ENCODE measurements at regions not wholly inside any gene's neighbourhood (a gene's known extent, or its start where the extent isn't known, plus 50 kb on each side); places are given as distances from the start of the nearest gene placed in this dataset.

- H3K9me3 ChIP-seq: no peaks in the 10 kb centered on the region
- no peak for TF ChIP-seq POLR2A (IDR thresholded peaks at IDR 0.05)
- TF ChIP-seq, protein P1, sequence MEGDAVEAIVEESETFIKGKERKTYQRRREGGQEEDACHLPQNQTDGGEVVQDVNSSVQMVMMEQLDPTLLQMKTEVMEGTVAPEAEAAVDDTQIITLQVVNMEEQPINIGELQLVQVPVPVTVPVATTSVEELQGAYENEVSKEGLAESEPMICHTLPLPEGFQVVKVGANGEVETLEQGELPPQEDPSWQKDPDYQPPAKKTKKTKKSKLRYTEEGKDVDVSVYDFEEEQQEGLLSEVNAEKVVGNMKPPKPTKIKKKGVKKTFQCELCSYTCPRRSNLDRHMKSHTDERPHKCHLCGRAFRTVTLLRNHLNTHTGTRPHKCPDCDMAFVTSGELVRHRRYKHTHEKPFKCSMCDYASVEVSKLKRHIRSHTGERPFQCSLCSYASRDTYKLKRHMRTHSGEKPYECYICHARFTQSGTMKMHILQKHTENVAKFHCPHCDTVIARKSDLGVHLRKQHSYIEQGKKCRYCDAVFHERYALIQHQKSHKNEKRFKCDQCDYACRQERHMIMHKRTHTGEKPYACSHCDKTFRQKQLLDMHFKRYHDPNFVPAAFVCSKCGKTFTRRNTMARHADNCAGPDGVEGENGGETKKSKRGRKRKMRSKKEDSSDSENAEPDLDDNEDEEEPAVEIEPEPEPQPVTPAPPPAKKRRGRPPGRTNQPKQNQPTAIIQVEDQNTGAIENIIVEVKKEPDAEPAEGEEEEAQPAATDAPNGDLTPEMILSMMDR (IDR thresholded peaks at IDR 0.05): no peak
- intact Hi-C loops (cut with DNase I; ENCODE audit: low total_unique reads): no loop called here
These were observed 441.7 kb upstream of the NECTIN3 start for GRCh38 chr3:110629917-110630316.

DNA sequence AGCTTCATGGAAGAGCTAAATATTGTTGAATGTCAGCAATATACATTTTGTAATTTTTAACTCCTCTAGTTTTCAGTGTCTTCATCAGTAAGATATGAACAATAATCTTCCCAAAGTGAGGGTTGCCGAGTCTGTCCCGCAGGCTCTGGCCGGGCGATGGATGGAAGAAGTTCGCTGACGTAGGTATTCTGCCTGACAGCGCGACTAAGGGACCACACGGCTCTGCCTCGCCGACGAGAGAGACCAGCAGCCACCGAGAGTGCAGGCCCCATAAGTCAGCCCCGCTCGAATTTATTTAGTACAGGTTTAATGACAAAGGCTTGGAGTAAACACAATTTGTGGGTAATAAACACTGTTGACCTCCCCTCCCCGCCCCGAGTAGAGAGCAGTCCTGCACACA lies 427.4 kb upstream of the NECTIN3 start:
- Histone ChIP-seq H3K4me1 (no peaks in the 10 kb centered on the region), H3K4me3 (no peak overlapping the region), H3K9me3 (no peaks in the 10 kb centered on the region), H3K27ac (no peak overlapping the region), H3K27me3 (no peaks in the 10 kb centered on the region), H3K36me3 (no peaks in the 10 kb centered on the region)
- no peak for DNase-seq
- intact Hi-C loops (cut with DNase I; ENCODE audit: low total_unique reads): no loop called here
- TF ChIP-seq, protein P1 (IDR thresholded peaks at IDR 0.05): no peak
- no peak for TF ChIP-seq POLR2A (IDR thresholded peaks at IDR 0.05)

More at GRCh38 chr3:110629917-110630316, 441.7 kb upstream of the NECTIN3 start:
- Histone ChIP-seq H3K27ac (no peak overlapping the region), H3K36me3 (no peaks in the 10 kb centered on the region), H3K4me1 (no peaks in the 10 kb centered on the region), H3K27me3 (no peaks in the 10 kb centered on the region), H3K4me3 (no peak overlapping the region)
- DNase-seq: no peak

DNA sequence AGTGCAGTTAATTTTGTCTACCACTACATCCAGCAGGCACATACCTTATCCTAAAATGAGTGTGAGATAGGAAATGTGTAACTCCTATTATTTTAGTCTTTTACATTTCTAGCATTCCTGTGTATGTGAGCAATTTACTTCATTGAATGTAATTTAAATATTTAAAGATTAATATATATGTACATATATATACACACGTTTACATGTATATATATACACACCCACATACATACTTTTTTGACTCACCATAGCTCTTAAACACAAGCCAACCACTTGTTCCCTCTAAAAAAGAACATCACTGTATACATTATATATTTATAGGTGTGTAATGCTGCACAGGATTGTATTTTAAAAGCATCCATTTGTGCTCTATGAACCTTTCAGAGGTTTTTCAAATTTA lies 425.6 kb upstream of the NECTIN3 start:
- no peak overlapping the region for H3K4me3 ChIP-seq
- intact Hi-C loops (cut with DNase I; ENCODE audit: low total_unique reads): no loop called here
- no peak for TF ChIP-seq POLR2A (IDR thresholded peaks at IDR 0.05)
- TF ChIP-seq, protein P1 (IDR thresholded peaks at IDR 0.05): no peak

DNA sequence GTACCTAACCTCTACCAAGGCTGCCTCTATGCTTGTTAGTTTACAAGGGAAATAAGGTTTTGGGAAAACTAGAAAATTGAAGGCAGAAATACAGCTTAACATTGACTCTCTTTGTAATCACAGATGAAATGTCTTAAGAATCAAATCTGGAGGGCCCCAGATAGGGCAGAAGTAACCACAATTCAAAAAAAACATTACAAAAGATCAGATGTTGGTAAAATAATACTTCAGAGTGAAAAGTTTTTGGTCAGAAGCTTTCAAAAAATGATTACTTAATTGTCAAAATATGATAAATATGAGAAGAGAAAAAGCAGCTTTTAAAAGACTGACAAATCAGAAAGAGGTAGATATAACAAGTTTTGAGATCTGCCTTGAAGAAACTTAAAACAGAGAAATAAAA lies 425.1 kb upstream of the NECTIN3 start:
- H3K9me3 ChIP-seq: no peaks in the 10 kb centered on the region
- no peak overlapping the region for H3K4me3 ChIP-seq
- DNase-seq: no peak
- H3K4me1 ChIP-seq: no peaks in the 10 kb centered on the region
- no peaks in the 10 kb centered on the region for H3K36me3 ChIP-seq
- intact Hi-C loops (cut with DNase I; ENCODE audit: low total_unique reads): no loop called here
- TF ChIP-seq POLR2A (IDR thresholded peaks at IDR 0.05): no peak
- no peak overlapping the region for H3K27ac ChIP-seq
- no peaks in the 10 kb centered on the region for H3K27me3 ChIP-seq

More for the DNA sequence above, 425.6 kb upstream of the NECTIN3 start:
- no peaks in the 10 kb centered on the region for H3K9me3 ChIP-seq
- DNase-seq: no peak
- H3K27ac ChIP-seq: no peak overlapping the region
- H3K27me3 ChIP-seq: no peaks in the 10 kb centered on the region
- H3K4me1 ChIP-seq: no peaks in the 10 kb centered on the region
- H3K36me3 ChIP-seq: no peaks in the 10 kb centered on the region

GRCh38 chr3:110647586-110647985 lies 424.0 kb upstream of the NECTIN3 start:
- H3K27me3 ChIP-seq: no peaks in the 10 kb centered on the region
- no peaks in the 10 kb centered on the region for H3K4me1 ChIP-seq
- no peak overlapping the region for H3K4me3 ChIP-seq
- no peak overlapping the region for H3K27ac ChIP-seq
- DNase-seq: no peak
- H3K9me3 ChIP-seq: no peaks in the 10 kb centered on the region
- intact Hi-C loops (cut with DNase I; ENCODE audit: low total_unique reads): no loop called here
- H3K36me3 ChIP-seq: no peaks in the 10 kb centered on the region
- TF ChIP-seq, protein P1 (IDR thresholded peaks at IDR 0.05): no peak
- TF ChIP-seq POLR2A (IDR thresholded peaks at IDR 0.05): no peak

- Histone ChIP-seq H3K9me3 (no peaks in the 10 kb centered on the region), H3K27ac (no peak overlapping the region), H3K4me1 (no peaks in the 10 kb centered on the region), H3K36me3 (no peaks in the 10 kb centered on the region), H3K4me3 (no peak overlapping the region), H3K27me3 (no peaks in the 10 kb centered on the region)
- no peak for DNase-seq
- intact Hi-C loops (cut with DNase I; ENCODE audit: low total_unique reads): no loop called here
- TF ChIP-seq POLR2A (IDR thresholded peaks at IDR 0.05): no peak
These were observed 420.9 kb upstream of the NECTIN3 start for GRCh38 chr3:110650741-110651140.

Data from uterus (tissue), 3 donors.